M059J (cell line): ENCODE measurements at regions not wholly inside any gene's neighbourhood (a gene's known extent, or its start where the extent isn't known, plus 50 kb on each side); places are given as distances from the start of the nearest gene placed in this dataset.

Experiments
- DNase-seq: peaks from one replicate; pipeline ENCODE4 v3.0.0-alpha.2; 2012; ENCODE audit warnings: low read depth

DNA sequence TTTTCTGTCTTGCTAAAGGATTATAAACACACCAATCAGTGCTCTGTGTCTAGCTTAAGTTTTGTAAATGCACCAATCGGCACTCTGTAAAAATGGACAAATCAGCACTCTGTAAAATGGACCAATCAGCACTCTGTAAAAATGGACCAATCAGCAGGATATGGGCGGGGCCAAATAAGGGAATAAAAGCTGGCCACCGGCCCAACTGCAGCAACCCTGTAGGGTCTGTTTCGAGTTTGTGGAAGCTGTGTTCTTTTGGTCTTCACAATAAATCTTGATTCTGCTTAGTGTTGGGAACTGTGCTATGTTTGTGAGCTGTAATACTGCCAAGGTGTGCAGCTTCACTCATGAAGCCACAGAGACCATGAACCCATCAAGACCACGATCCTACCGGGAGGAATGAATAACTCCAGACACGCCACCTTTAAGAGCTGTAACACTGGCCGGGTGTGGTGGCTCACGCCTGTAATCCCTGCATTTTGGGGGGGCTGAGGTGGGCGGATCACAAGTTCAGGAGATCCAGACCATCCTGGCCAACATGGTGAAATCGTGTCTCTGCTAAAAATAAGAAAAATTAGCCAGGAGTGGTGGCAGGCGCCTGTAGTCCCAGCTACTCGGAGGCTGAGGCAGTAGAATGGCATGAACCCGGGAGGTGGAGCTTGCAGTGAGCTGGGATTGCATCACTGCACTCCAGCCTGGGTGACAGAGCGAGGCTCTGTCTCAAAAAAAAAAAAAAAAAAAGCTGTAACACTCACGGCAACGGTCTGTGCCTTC is 133.0 kb upstream of the GDF10 start:
- peak; percentile 64 for DNase-seq

- DNase-seq: peak; percentile 65
Measured at GRCh38 chr10:47167591-47167990, 132.4 kb upstream of the GDF10 start.

DNA sequence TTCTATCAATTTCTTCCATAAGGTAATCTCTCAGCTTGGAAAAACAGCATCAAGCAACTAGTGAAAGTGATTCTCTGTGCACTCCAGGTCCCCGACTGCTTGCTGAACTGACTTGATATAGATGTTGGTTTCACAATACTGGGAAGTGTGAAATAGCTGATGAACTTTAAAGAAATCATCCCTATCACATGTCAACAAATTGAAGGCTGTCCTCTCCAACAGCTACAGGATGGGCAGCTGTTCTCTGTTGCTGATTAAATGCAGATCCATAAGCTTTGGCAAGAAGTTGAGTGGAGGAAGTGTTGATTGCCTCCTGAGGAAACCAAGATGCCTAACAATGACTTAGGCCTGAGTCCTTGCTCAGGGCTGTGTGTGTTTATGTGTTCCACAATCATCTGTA is 130.4 kb upstream of the GDF10 start:
- DNase-seq: no peak

GRCh38 chr10:47173929-47174442 is 126.0 kb upstream of the GDF10 start:
- peak; percentile 65 for DNase-seq

GRCh38 chr10:47175181-47176123 is 124.5 kb upstream of the GDF10 start:
- DNase-seq: no peak

DNA sequence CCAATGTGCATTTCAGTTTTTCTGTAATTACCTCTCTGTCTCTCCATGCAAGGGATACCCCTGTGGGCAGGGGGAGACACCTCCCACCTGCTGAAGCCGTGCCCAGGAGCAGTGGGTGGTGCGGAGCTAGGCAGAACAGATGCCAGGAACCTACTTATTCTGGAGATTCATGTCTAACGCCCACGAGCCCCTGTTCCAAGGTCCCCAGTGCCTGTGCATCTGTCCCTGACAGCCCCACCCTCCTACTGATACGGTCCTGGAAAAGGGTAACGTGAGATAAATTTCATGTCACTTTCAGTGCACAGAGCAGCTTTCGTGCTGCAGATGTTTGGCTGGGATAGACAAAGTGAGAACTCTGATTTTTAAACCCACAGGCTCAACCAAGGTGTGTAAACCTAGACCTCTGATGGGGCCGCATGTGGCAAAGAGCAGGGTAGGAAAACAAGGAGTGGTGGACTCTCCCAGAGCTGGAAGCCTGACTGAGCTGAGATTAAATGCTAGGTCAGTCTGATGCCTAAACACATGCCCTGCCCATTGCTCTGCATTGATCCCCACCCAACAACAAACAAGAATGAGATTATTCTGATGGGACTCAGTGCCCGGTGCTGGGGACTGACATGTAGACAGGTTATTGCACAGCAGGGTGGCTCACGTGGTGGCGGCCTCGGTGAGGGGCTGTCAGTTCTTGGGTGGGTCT is 123.6 kb upstream of the GDF10 start:
- no peak for DNase-seq

DNA sequence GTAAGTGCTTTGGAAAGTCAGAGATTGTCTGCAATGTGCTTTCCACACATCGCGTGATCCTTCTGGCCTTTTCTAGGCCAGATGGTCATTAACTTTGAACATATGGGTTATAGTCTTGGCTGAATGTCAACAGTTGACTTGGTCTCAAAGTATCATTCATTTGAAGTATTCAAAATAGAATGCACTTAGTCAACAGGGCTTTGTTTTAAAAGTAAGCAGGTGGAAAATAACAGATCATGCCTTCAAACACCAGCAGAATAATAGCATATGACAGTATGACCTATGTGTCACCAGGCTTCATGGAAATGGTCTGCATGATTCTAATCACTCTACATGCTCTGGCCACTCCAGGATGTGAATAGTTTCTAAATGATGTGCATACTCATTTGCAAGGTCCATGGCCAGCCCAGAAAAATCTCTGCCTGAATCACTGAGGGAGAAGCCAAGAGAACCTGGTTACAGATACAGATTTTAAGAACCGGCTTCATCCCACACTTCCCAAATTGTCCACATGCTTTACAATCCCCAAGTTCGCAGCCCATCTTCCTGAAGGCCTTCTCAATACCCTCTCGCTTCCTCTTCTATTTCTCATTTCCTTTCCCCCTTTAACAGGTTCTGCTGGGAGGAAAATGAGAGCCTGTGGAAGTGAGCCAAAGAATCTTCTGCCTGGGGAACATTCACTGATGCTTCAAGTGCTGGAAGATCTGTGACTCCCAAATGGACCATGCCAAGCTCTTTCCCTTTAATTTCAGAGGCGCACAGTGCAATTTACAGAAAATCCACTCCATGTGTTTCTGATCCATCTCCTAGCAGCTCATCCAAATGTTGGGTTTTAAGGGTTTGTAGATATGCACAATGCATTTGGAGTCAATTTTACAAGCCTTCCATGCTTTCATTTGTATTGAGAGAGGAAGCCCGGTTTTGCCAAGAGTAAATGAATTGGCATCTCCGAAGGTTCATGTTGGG is 122.8 kb upstream of the GDF10 start:
- DNase-seq: no peak

DNA sequence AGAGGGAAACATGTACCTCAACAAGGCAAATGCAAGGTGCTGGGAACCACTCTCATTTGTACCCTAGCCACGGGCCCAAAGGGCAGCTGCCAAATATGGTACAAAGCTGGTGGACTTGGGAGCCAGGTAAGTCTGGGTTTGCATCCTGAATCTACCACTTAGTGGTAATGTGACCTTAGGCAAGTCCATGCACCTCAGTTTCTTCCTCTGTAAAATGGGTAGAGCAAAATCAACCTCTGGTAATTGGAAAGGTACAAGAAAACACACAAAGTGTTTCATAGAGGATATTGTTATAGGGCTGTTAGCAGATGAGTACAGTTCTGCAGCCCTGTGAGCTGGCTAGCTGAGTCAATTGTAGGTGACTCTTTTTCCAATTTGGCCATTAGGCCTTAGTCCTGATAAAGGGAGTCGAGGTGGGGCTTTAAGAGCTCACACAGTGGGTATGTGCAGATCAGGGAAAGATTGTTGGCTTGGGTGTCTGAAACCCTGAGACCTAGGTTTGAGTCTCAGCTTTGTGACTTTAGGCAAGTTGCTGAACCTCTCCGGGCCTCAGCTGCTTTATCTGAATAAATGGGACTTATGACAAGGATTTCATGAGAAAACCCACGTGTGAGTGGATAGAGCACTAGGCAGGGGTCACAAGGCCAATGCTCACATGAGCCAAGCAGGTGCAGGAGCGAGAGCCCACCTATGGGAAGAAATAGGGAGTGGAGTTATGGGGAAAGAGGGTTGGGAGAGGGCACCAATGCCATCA is 121.3 kb upstream of the GDF10 start:
- DNase-seq: no peak

DNA sequence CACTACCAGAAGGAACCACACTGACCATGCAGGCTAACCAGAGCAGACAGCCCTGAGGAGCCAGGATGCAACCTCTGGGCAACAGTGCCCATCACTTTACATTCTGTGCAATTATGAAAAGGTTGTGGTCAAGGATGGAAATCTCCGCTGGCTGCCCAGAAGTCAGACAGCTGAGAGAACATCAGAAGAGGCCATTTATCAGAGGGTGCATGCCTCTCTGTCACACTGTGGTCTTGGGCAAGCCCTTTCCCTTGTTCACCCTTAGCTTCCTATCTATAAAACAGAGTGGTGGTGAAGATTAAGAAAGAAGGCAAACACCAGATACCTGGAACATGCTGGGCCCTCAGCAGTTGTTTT is 120.7 kb upstream of the GDF10 start:
- DNase-seq: peak; percentile 18

- DNase-seq: no peak
Measured at GRCh38 chr10:47181052-47181849, 118.7 kb upstream of the GDF10 start.

DNA sequence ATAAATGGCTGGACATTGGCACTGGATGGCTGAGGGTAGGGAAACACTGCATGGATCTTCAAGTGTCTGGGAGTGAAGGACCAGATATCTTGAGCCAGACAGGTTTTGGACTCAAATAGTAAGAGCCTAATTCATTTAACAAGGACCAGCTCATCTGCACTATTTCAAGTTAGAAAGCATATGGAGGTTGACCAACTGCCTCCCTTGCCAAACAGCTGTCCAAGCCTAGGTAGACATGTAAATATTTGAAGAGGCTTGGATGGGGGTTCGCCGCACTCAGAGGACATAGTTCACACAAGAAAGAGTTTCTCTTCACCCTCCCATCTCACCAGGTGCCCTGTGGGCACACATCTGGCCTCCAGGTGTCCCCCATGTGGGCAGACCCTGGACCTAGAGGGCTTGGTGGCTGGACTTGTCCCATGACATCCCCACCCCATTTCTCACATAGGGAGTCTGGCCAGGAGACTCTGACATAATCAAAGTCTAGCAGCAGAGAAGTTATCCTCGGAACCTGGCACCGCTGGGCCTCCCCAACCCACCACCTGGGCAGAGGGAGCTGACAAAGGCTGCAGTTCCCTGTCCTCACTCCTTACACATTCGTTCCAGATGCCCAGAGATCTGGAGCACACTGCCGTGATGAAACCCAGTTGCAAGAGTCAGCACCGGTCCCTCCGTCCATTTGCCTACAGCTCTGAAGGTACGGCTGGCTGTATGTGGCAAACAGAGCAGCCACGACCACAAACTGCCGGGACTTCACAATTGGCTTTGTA is 116.9 kb upstream of the GDF10 start:
- no peak for DNase-seq

GRCh38 chr10:47183704-47184041 is 116.3 kb upstream of the GDF10 start:
- no peak for DNase-seq

DNA sequence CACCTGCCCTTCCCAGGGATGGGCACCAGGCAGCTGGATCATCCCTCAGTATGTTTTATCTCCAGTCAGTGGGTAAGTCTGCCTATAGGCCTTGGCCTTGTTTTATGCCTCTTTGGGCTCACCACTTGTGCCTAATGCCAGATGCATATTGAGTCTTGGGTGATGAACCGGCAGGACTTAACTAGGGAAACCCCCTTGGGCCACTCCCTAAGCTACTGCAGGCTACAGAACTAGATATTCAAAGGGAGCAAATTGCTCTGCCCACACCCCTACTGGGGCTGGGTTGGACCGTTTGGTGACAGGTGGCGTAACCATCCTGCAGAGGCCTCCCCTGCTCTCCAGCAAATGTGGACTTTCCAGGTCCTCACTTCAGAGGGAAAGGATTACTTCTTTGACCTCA is 115.7 kb upstream of the GDF10 start:
- no peak for DNase-seq

DNA sequence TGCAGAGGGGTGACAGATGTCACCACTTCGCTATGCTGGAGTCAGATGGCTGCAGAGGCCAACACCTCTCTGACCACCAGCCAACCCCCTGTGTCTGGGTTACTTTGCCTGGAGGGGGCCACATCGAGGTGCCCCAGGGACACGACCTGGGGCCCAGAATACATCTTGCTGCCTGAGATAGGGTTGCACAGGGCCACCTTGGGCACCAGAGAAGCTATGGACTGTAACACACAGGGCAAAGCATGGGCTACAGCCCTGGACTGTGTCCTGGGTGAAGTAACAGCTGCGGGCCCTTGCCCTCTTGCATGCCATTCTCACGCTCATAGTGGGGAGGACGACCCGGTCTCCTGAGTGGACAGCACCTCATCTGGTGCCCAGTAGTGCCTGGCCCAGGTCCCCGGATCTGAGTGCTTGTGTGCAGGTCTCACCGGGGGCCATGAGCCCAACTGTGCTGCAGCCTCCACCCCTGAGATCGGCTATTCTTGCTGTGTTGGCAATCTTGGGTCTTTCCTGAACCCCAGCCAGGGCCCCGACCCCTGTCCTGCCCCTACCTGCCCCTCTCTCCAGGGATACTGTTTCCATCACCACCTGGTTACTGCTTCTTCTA is 115.2 kb upstream of the GDF10 start:
- no peak for DNase-seq

DNA sequence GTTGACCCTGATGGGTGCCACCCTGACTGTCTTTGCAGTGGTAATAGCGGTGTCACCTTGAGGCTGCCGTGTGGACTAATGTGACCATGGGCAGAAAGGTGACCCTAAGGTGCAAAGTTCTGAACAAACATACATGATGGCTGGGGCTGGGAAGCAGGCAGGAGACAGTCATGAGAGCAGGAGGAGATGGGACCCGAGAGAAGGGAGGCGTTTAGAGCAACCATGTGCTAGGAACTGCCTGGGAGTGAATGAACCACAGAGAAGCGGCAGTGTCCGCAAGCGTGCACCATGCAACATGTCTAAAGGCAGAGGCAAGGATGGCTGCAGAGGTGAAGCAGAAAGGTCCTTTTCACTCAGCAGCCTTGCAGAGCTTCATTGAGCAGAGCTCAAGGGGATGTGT is 113.1 kb upstream of the GDF10 start:
- no peak for DNase-seq

DNA sequence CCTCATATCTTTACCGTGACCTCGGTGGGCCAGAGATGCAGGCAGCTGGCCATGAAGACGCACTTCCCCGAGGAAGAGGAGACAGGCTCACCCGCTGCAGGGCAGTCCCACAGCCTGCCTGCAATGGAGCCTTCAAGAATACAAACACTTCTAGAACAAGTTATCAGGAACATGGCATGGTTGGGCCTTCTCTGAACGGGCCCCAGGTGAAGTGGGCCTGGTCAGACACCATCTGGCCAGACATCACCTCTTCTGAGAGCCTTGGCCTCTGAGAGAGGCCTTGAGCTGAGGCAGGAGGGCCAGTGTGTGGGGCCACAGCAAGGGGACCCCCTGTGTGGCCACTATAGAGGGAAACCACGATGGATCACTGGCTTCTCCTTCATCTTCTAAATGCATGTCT is 112.4 kb upstream of the GDF10 start:
- no peak for DNase-seq

DNA sequence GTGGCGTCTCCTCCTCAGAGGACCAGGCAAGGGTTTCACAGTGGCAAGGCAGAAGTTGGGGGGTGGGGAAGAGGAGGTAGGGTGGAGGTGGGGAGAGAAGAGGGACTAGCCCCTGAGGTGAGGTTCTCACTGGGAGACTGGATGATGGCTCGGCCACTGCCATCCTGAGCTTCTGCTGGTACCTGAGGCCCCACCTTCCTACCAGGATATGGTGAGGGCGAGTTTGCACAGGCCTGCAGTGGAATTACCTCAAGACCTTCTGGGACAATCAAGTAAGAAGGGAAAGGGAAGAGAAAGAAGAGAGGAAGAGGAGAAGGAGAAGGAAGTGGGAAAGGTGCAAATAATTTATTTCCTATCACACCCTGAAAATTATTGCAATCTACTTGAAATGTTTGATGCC is 111.8 kb upstream of the GDF10 start:
- no peak for DNase-seq

GRCh38 chr10:47189802-47190201 is 110.2 kb upstream of the GDF10 start:
- no peak for DNase-seq
